ENCODE measurements at regions not wholly inside any gene's neighbourhood (a gene's known extent, or its start where the extent isn't known, plus 50 kb on each side); places are given as distances from the start of the nearest gene placed in this dataset.
A peak's percentile ranks its signal among the peaks of the same experiment; 100 is the strongest.
"Not testable (repeated sequence)": the region's sequence is repeated elsewhere in the genome, so short reads cannot be mapped to it uniquely, and the experiment has no call there.

DNA sequence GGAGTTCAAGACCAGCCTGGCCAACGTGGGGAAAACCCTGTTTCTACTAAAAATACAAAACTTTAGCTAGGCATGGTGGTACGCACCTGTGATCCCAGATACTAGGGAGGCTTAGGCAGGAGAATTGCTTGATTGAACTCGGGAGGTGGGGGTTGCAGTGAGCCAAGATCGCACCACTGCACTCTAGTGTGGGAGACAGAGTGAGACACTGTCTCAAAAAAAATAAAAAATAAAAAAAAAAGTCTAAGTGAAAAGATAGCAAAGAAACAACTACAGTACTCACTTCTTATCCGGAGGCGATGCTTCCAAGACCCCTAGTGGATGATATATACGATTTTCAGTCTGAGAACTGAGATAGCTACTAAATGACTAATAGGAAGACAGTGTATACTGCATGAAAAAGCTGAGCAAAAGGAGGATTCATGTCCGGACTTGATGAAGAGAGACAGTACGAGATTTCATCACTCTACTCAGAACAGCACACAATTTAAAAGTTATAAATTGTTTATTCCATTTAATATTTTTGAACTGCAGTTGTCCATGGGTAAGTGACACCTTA is 138.7 kb upstream of the GOLGA6L6 start:
- H3K4me1 Mint-ChIP-seq (ENCODE audit: insufficient read depth, unreplicated experiment); H3K4me3 Mint-ChIP-seq (ENCODE audit: unreplicated experiment); DNase-seq (ENCODE audit: unreplicated experiment); H3K27me3 Mint-ChIP-seq (ENCODE audit: insufficient read depth, unreplicated experiment); POLR2A ChIA-PET; H3K27ac Mint-ChIP-seq (ENCODE audit: low read depth, unreplicated experiment); intact Hi-C loops (cut with micrococcal nuclease); BruUV-seq (replicated peaks); H3K36me3 Mint-ChIP-seq (ENCODE audit: insufficient read depth, unreplicated experiment); H3K9me3 Mint-ChIP-seq (ENCODE audit: unreplicated experiment); CTCF ChIA-PET: not testable (repeated sequence)

DNA sequence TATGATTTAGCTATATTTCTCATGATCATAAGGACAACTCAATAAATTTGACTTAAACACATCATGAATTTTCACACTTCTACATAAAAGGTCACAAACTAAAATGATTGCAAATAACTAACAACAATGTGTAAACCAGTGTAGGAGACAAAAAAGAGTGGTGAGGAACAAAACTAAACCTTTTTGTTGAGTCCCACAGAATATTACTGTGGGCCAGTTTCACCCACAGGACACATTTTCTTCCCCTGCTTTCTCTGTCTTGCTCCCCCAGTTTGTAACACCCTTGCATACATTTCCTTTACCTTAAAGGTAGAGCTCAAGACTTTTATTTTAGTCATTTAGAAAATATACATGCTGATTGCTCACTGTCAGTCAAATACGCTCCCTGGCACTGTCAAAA is 130.9 kb upstream of the GOLGA6L6 start:
- POLR2A ChIA-PET: interaction anchor here (1.1 to 2.2 kb wide), 5 partner anchors 9 to 611 kb away, joined by 4 to 8 read pairs (median 6); no protein-coding TSS in a partner anchor
- H3K27ac Mint-ChIP-seq (ENCODE audit: low read depth, unreplicated experiment): no peak overlapping the region
- no peaks in the 10 kb centered on the region for H3K4me1 Mint-ChIP-seq (ENCODE audit: insufficient read depth, unreplicated experiment)
- no peaks in the 10 kb centered on the region for H3K27me3 Mint-ChIP-seq (ENCODE audit: insufficient read depth, unreplicated experiment)
- no TSS peak for BruUV-seq (replicated peaks)
- CTCF ChIA-PET: interaction anchor here (0.7 to 0.9 kb wide), 3 partner anchors 21 to 1552 kb away, joined by 3 read pairs; no protein-coding TSS in a partner anchor
- H3K9me3 Mint-ChIP-seq (ENCODE audit: unreplicated experiment): no peaks in the 10 kb centered on the region
- no peaks in the 10 kb centered on the region for H3K36me3 Mint-ChIP-seq (ENCODE audit: insufficient read depth, unreplicated experiment)
- H3K4me3 Mint-ChIP-seq (ENCODE audit: unreplicated experiment): no peak overlapping the region
- no peak for DNase-seq (ENCODE audit: unreplicated experiment)
- intact Hi-C loops (cut with micrococcal nuclease): no loop called here
- TF ChIP-seq, protein P1, sequence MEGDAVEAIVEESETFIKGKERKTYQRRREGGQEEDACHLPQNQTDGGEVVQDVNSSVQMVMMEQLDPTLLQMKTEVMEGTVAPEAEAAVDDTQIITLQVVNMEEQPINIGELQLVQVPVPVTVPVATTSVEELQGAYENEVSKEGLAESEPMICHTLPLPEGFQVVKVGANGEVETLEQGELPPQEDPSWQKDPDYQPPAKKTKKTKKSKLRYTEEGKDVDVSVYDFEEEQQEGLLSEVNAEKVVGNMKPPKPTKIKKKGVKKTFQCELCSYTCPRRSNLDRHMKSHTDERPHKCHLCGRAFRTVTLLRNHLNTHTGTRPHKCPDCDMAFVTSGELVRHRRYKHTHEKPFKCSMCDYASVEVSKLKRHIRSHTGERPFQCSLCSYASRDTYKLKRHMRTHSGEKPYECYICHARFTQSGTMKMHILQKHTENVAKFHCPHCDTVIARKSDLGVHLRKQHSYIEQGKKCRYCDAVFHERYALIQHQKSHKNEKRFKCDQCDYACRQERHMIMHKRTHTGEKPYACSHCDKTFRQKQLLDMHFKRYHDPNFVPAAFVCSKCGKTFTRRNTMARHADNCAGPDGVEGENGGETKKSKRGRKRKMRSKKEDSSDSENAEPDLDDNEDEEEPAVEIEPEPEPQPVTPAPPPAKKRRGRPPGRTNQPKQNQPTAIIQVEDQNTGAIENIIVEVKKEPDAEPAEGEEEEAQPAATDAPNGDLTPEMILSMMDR (IDR thresholded peaks at IDR 0.05; ENCODE audit: unreplicated experiment): no peak

DNA sequence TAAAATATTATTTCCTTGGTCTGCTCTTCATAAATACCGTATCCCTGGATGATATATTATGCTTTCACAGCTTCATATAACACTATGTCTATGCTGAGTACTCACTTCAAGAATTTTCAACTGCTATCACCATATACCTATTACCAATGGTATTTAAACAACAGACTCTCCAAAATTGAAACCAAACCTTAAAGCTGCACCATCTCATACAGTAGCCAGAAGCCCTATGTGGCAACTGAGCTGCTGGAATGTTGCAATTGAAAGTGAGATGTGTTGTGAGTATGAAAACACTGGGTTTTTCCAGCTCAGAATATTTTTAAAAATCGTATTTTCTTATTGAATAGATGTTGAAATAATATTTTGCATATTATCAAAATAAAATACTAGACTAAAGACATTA is 130.1 kb upstream of the GOLGA6L6 start:
- H3K27ac Mint-ChIP-seq (ENCODE audit: low read depth, unreplicated experiment): no peak overlapping the region
- H3K27me3 Mint-ChIP-seq (ENCODE audit: insufficient read depth, unreplicated experiment): no peaks in the 10 kb centered on the region
- no TSS peak for BruUV-seq (replicated peaks)
- H3K9me3 Mint-ChIP-seq (ENCODE audit: unreplicated experiment): no peaks in the 10 kb centered on the region
- ChIA-PET POLR2A (interaction anchor here (0.8 to 2.2 kb wide), 6 partner anchors 9 to 612 kb away, joined by 4 to 8 read pairs (median 6); no protein-coding TSS in a partner anchor), CTCF (interaction anchor here (0.8 to 0.9 kb wide), 2 partner anchors 598 to 1553 kb away, joined by 3 read pairs; no protein-coding TSS in a partner anchor)
- no peaks in the 10 kb centered on the region for H3K4me1 Mint-ChIP-seq (ENCODE audit: insufficient read depth, unreplicated experiment)
- H3K36me3 Mint-ChIP-seq (ENCODE audit: insufficient read depth, unreplicated experiment): no peaks in the 10 kb centered on the region
- no peak overlapping the region for H3K4me3 Mint-ChIP-seq (ENCODE audit: unreplicated experiment)
- DNase-seq (ENCODE audit: unreplicated experiment): peak; percentile 49
- TF ChIP-seq, protein P1 (IDR thresholded peaks at IDR 0.05; ENCODE audit: unreplicated experiment): no peak
- intact Hi-C loops (cut with micrococcal nuclease): no loop called here

DNA sequence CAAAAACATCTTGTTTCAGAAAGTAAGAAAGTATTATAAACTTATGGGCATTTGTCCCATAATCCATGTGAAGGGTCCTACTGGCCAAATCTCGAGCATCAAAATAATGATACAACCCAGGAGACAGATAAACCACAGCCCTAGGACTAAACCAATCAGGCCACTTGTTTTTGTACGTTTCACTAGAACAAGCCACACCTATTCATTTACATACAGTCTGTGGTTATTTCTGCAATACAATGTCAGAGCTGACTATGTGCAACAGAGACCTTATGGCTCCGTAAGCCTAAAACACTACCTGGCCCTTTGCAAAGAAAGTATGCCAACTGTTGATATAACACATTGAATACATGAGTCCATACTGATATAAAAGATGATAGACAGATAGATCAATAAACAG is 124.8 kb upstream of the GOLGA6L6 start:
- H3K36me3 Mint-ChIP-seq (ENCODE audit: insufficient read depth, unreplicated experiment); H3K27me3 Mint-ChIP-seq (ENCODE audit: insufficient read depth, unreplicated experiment); H3K4me1 Mint-ChIP-seq (ENCODE audit: insufficient read depth, unreplicated experiment); H3K4me3 Mint-ChIP-seq (ENCODE audit: unreplicated experiment); BruUV-seq (replicated peaks); CTCF ChIA-PET; DNase-seq (ENCODE audit: unreplicated experiment); H3K27ac Mint-ChIP-seq (ENCODE audit: low read depth, unreplicated experiment); intact Hi-C loops (cut with micrococcal nuclease); H3K9me3 Mint-ChIP-seq (ENCODE audit: unreplicated experiment): not testable (repeated sequence)
- POLR2A ChIA-PET: interaction anchor here (0.7 kb wide), 1 partner anchor 9 kb away, joined by 4 read pairs; no protein-coding TSS in a partner anchor

DNA sequence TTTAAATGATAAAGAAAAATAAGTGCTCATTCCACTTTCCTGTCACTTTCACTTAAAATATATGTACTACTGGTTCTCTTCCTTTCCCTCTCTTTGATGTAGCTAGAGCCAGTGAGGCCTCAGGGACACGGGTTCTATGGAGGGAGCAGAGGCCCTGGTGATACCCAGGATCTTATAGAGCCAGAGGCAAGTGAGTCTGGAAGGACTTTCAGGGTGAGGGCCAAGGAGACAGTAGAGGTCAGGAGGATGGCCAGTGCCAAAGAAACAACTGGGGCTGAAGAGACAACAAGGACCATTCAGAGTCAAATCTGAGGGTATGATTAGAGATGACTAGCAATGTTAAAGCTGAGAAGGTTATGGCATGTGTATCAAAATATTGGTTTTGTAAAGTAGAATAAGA is 124.1 kb upstream of the GOLGA6L6 start:
- no TSS peak for BruUV-seq (replicated peaks)
- intact Hi-C loops (cut with micrococcal nuclease): no loop called here
- H3K27me3 Mint-ChIP-seq (ENCODE audit: insufficient read depth, unreplicated experiment): no peaks in the 10 kb centered on the region
- POLR2A ChIA-PET: interaction anchor here (0.7 kb wide), 1 partner anchor 8 kb away, joined by 4 read pairs; no protein-coding TSS in a partner anchor
- no peak overlapping the region for H3K27ac Mint-ChIP-seq (ENCODE audit: low read depth, unreplicated experiment)
- no peak for DNase-seq (ENCODE audit: unreplicated experiment)
- H3K36me3 Mint-ChIP-seq (ENCODE audit: insufficient read depth, unreplicated experiment): no peaks in the 10 kb centered on the region
- H3K4me3 Mint-ChIP-seq (ENCODE audit: unreplicated experiment): no peak overlapping the region
- no peaks in the 10 kb centered on the region for H3K9me3 Mint-ChIP-seq (ENCODE audit: unreplicated experiment)
- H3K4me1 Mint-ChIP-seq (ENCODE audit: insufficient read depth, unreplicated experiment): no peaks in the 10 kb centered on the region
- TF ChIP-seq, protein P1 (IDR thresholded peaks at IDR 0.05; ENCODE audit: unreplicated experiment): no peak
- CTCF ChIA-PET: no interaction called here
